PC-9 (cell line): ENCODE measurements at regions not wholly inside any gene's neighbourhood (a gene's known extent, or its start where the extent isn't known, plus 50 kb on each side); places are given as distances from the start of the nearest gene placed in this dataset.

Source experiments
- BruUV-seq: library from RNA; stranded (reverse); fragments of 400-500 nt; replicated peaks from 2 replicates; lab custom pipeline; 2021; lab: Mats Ljungman, UMichigan
- CTCF ChIA-PET: fragments of 300-600 bp; sonication (Branson Sonifier 250); formaldehyde crosslinking; loops from one replicate; lab custom pipeline; 2022; ENCODE audit warnings: antibody characterized with exemption; lab: Charles Lee
- POLR2A ChIA-PET: fragments of 300-600 bp; sonication (Branson Sonifier 250); formaldehyde crosslinking; loops from one replicate; lab custom pipeline; 2022; ENCODE audit warnings: antibody characterized with exemption; ENCODE audit not compliant: unreplicated experiment; lab: Charles Lee
- DNase-seq, 2 experiments: peaks; one replicate each; pipeline versions ENCODE4 v3.0.0 to v3.0.0-alpha.2; 2015 to 2022; ENCODE audit warnings: mixed read lengths in 1 of 2
- H2AFZ ChIP-seq: fragments of 200-600 bp; sonication (generic); 2 replicates; pipeline ENCODE4 v1.8.1; 2017; ENCODE audit warnings: antibody characterized with exemption
- H3F3A ChIP-seq: fragments of 200-600 bp; sonication (generic); 2 replicates; pipeline ENCODE4 v1.8.1; 2017; ENCODE audit warnings: antibody characterized with exemption, mild to moderate bottlenecking, low read depth; ENCODE audit not compliant: insufficient read depth
- H3K27ac ChIP-seq: fragments of 200-600 bp; sonication (generic); 2 replicates; pipeline ENCODE4 v1.6.1; 2016; ENCODE audit warnings: mixed run types
- H3K27me3 ChIP-seq: fragments of 200-600 bp; sonication (generic); 2 replicates; pipeline ENCODE4 v1.6.1; 2016; ENCODE audit warnings: low read depth, mixed run types; ENCODE audit not compliant: insufficient read depth
- H3K36me3 ChIP-seq: fragments of 200-600 bp; sonication (generic); 2 replicates; pipeline ENCODE4 v1.6.1; 2016; ENCODE audit warnings: low read depth, mixed run types
- H3K4me1 ChIP-seq: fragments of 200-600 bp; sonication (generic); replicated peaks from 2 replicates; pipeline ENCODE4 v1.6.1; 2016; ENCODE audit warnings: mixed run types; ENCODE audit not compliant: insufficient read depth
- H3K4me2 ChIP-seq: fragments of 200-600 bp; sonication (generic); 2 replicates; pipeline ENCODE4 v1.6.1; 2017; ENCODE audit warnings: mixed run types
- H3K4me3 ChIP-seq: fragments of 200-600 bp; sonication (generic); 2 replicates; pipeline ENCODE4 v1.6.1; 2016; ENCODE audit warnings: mixed run types
- H3K79me2 ChIP-seq: fragments of 200-600 bp; sonication (generic); 2 replicates; pipeline ENCODE4 v1.6.1; 2017; ENCODE audit warnings: low read depth, mixed run types
- H3K9me2 ChIP-seq: fragments of 200-600 bp; sonication (generic); 2 replicates; pipeline ENCODE4 v1.8.1; 2017; ENCODE audit warnings: mild to moderate bottlenecking; ENCODE audit not compliant: insufficient read depth
- H3K9me3 ChIP-seq: fragments of 200-600 bp; sonication (generic); 2 replicates; pipeline ENCODE4 v1.8.1; 2016; ENCODE audit warnings: low read depth; ENCODE audit not compliant: insufficient read depth
- H4K20me1 ChIP-seq: fragments of 200-600 bp; sonication (generic); 2 replicates; pipeline ENCODE4 v1.8.1; 2017; ENCODE audit not compliant: insufficient read depth
- EZH2 ChIP-seq: fragments of 200-600 bp; sonication (generic); IDR thresholded peaks from 2 replicates; pipeline ENCODE4 v1.8.0; 2017; ENCODE audit warnings: antibody characterized with exemption, low read depth
- intact Hi-C: fragments of 100-400 bp; cut with micrococcal nuclease; formaldehyde crosslinking; loops from one replicate; pipeline ENCODE4 v1.10.0; 2022; ENCODE audit not compliant: unreplicated experiment
- TF ChIP-seq, protein P1 (sequence below): fragments of 200-600 bp; sonication (generic); conservative IDR thresholded peaks from 2 replicates; pipeline ENCODE4 v1.6.1; 2017; ENCODE audit warnings: mixed run types, antibody characterized with exemption, mild to moderate bottlenecking, moderate library complexity

DNA sequence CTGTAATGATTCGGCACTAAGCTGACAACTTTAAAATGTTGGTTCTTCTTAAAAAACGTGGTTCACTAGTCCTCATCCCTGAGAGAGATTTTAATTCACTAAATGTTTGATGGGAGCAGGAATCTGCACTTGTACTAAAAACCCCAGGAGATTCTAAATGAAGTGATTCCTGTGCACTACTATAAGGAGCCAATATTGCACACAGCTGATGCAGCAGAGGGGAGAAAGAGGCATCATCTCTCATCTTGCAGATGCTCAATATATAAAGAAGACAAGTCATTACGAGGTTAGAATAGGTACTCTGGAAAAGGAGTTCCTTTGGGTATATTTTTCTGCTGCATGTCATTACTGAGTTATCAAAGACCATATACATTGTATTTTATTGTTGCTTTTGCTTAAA, 207.6 kb upstream of the RASGEF1B start:
- H2AFZ ChIP-seq: no peak overlapping the region
- no peaks in the 10 kb centered on the region for H3K4me1 ChIP-seq
- no peaks in the 10 kb centered on the region for H3K9me3 ChIP-seq
- ChIA-PET CTCF (no interaction called here), POLR2A (no interaction called here)
- H3K79me2 ChIP-seq: no peaks in the 10 kb centered on the region
- no peak overlapping the region for H3K4me3 ChIP-seq
- intact Hi-C loops: no loop called here
- DNase-seq: no peak
- no peaks in the 10 kb centered on the region for H3K36me3 ChIP-seq
- no peaks in the 10 kb centered on the region for H3K9me2 ChIP-seq
- H3K4me2 ChIP-seq: no peak overlapping the region
- no peaks in the 10 kb centered on the region for H3F3A ChIP-seq
- H3K27me3 ChIP-seq: no peaks in the 10 kb centered on the region
- TF ChIP-seq, protein P1, sequence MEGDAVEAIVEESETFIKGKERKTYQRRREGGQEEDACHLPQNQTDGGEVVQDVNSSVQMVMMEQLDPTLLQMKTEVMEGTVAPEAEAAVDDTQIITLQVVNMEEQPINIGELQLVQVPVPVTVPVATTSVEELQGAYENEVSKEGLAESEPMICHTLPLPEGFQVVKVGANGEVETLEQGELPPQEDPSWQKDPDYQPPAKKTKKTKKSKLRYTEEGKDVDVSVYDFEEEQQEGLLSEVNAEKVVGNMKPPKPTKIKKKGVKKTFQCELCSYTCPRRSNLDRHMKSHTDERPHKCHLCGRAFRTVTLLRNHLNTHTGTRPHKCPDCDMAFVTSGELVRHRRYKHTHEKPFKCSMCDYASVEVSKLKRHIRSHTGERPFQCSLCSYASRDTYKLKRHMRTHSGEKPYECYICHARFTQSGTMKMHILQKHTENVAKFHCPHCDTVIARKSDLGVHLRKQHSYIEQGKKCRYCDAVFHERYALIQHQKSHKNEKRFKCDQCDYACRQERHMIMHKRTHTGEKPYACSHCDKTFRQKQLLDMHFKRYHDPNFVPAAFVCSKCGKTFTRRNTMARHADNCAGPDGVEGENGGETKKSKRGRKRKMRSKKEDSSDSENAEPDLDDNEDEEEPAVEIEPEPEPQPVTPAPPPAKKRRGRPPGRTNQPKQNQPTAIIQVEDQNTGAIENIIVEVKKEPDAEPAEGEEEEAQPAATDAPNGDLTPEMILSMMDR: no peak
- no peak for TF ChIP-seq EZH2
- no peak overlapping the region for H3K27ac ChIP-seq
- no TSS peak for BruUV-seq
- H4K20me1 ChIP-seq: no peaks in the 10 kb centered on the region

DNA sequence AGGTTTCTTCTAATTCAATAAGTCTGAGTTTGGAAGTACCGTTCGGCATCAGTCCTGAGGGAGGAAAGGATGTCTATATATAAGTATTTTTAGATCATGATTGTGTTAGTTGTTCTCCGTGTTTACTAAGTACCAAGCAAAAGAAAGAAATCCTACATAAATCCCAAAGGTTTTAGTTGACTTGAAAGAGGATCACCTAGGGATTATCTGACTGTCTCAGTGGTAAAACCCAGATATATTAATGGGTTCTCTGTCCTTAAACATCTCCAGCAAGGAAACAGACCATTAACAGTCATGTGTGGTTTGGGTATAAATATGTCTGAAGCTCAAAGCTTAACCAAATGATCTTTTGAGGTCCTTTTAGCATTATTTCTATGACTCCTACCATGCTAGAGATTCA, 207.1 kb upstream of the RASGEF1B start:
- intact Hi-C loops: no loop called here

DNA sequence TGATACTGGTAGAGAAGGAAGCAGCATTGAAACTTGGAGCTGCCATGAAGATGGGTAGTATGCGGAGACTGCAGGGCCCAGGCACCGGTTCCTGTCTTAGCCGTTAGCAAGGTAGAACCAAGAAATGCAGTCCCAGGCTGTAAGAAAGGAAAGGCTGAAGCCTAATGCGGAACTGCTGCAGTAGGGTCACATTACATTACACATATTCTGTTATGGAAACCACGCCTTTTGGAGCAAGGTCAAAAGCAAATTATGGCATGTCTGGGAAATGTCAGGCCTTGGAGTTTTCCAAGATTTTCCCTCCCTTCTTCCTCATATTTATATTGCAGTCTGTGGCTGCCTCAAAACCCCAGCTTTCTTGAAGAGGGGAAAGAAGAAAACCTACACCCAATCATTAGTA, 204.8 kb upstream of the RASGEF1B start:
- H3K4me2 ChIP-seq: no peak overlapping the region
- DNase-seq: no peak
- no TSS peak for BruUV-seq
- no peak for TF ChIP-seq EZH2
- TF ChIP-seq, protein P1: no peak
- intact Hi-C loops: no loop called here
- no peak overlapping the region for H3K4me3 ChIP-seq
- H3K79me2 ChIP-seq: no peaks in the 10 kb centered on the region
- H4K20me1 ChIP-seq: no peaks in the 10 kb centered on the region
- no peaks in the 10 kb centered on the region for H3K27me3 ChIP-seq
- H3F3A ChIP-seq: no peaks in the 10 kb centered on the region
- POLR2A ChIA-PET: no interaction called here
- no peaks in the 10 kb centered on the region for H3K36me3 ChIP-seq
- H3K27ac ChIP-seq: no peak overlapping the region
- H3K4me1 ChIP-seq: no peaks in the 10 kb centered on the region
- CTCF ChIA-PET: no interaction called here
- no peaks in the 10 kb centered on the region for H3K9me2 ChIP-seq
- H2AFZ ChIP-seq: no peak overlapping the region
- no peaks in the 10 kb centered on the region for H3K9me3 ChIP-seq

More for the DNA sequence above, 207.1 kb upstream of the RASGEF1B start:
- no peak overlapping the region for H3K27ac ChIP-seq
- H3K9me3 ChIP-seq: no peaks in the 10 kb centered on the region
- H3F3A ChIP-seq: no peaks in the 10 kb centered on the region
- TF ChIP-seq EZH2: no peak
- TF ChIP-seq, protein P1: no peak
- H3K36me3 ChIP-seq: no peaks in the 10 kb centered on the region
- DNase-seq: no peak
- no peaks in the 10 kb centered on the region for H3K4me1 ChIP-seq
- no peaks in the 10 kb centered on the region for H3K79me2 ChIP-seq
- ChIA-PET POLR2A (no interaction called here), CTCF (no interaction called here)
- H3K4me2 ChIP-seq: no peak overlapping the region
- H2AFZ ChIP-seq: no peak overlapping the region
- H4K20me1 ChIP-seq: no peaks in the 10 kb centered on the region
- no peaks in the 10 kb centered on the region for H3K9me2 ChIP-seq
- BruUV-seq: no TSS peak
- no peak overlapping the region for H3K4me3 ChIP-seq
- H3K27me3 ChIP-seq: no peaks in the 10 kb centered on the region
